ENCODE measurements at regions not wholly inside any gene's neighbourhood (a gene's known extent, or its start where the extent isn't known, plus 50 kb on each side); places are given as distances from the start of the nearest gene placed in this dataset.

- Histone ChIP-seq H3K4me1 (ENCODE audit: low read depth) (no peaks in the 10 kb centered on the region), H3K36me3 (ENCODE audit: low read depth) (no peaks in the 10 kb centered on the region), H3K9me3 (no peaks in the 10 kb centered on the region), H3K4me3 (no peak overlapping the region)
- ATAC-seq (no peak), DNase-seq (no peak)
- no peak for TF ChIP-seq CTCF (IDR thresholded peaks at IDR 0.05)
- intact Hi-C loops (cut with DNase I, micrococcal nuclease): no loop called here
These were observed 113.2 kb downstream of the PALM2AKAP2 start for GRCh38 chr9:109893241-109893640.

- no peaks in the 10 kb centered on the region for H3K9me3 ChIP-seq
- intact Hi-C loops (cut with DNase I, micrococcal nuclease): no loop called here
- DNase-seq: no peak
- no peak for TF ChIP-seq CTCF (IDR thresholded peaks at IDR 0.05)
- H3K36me3 ChIP-seq (ENCODE audit: low read depth): no peaks in the 10 kb centered on the region
- ATAC-seq: no peak
- no peak overlapping the region for H3K4me3 ChIP-seq
- no peaks in the 10 kb centered on the region for H3K4me1 ChIP-seq (ENCODE audit: low read depth)
These were observed 114.5 kb downstream of the PALM2AKAP2 start for GRCh38 chr9:109894473-109894872.

- Histone ChIP-seq H3K4me1 (ENCODE audit: low read depth) (no peaks in the 10 kb centered on the region), H3K36me3 (ENCODE audit: low read depth) (no peaks in the 10 kb centered on the region), H3K9me3 (no peaks in the 10 kb centered on the region), H3K4me3 (no peak overlapping the region)
- ATAC-seq (no peak), DNase-seq (no peak)
- TF ChIP-seq CTCF (IDR thresholded peaks at IDR 0.05): no peak
- intact Hi-C loops (cut with DNase I, micrococcal nuclease): no loop called here
These were observed 115.1 kb downstream of the PALM2AKAP2 start for GRCh38 chr9:109894921-109895758.

- H3K9me3 ChIP-seq: no peaks in the 10 kb centered on the region
- DNase-seq: no peak
- no peaks in the 10 kb centered on the region for H3K36me3 ChIP-seq (ENCODE audit: low read depth)
- no peak for ATAC-seq
- no peak for TF ChIP-seq CTCF (IDR thresholded peaks at IDR 0.05)
- intact Hi-C loops (cut with DNase I, micrococcal nuclease): loop anchor here (5.0 kb wide), 2 partner anchors 156 to 251 kb away; no protein-coding TSS in a partner anchor
- no peak overlapping the region for H3K4me3 ChIP-seq
- H3K4me1 ChIP-seq (ENCODE audit: low read depth): peaks cover 8% of the 10 kb centered on the region
These were observed 121.2 kb downstream of the PALM2AKAP2 start for GRCh38 chr9:109901201-109901600.

GRCh38 chr9:109903515-109904138 is 123.6 kb downstream of the PALM2AKAP2 start:
- no peaks in the 10 kb centered on the region for H3K9me3 ChIP-seq
- TF ChIP-seq CTCF (IDR thresholded peaks at IDR 0.05): peak; percentile 47
- intact Hi-C loops (cut with DNase I, micrococcal nuclease): loop anchor here (5.0 kb wide), 2 partner anchors 154 to 249 kb away; no protein-coding TSS in a partner anchor
- DNase-seq (peak in 1 of 3 donors; percentile 88), ATAC-seq (peak; percentile 70)
- no peaks in the 10 kb centered on the region for H3K36me3 ChIP-seq (ENCODE audit: low read depth)
- no peak overlapping the region for H3K4me3 ChIP-seq
- peaks cover 15% of the 10 kb centered on the region for H3K4me1 ChIP-seq (ENCODE audit: low read depth)

Measured in mucosa of descending colon (tissue), 3 donors.